CMK (cell line): ENCODE measurements at regions not wholly inside any gene's neighbourhood (a gene's known extent, or its start where the extent isn't known, plus 50 kb on each side); places are given as distances from the start of the nearest gene placed in this dataset.

Experiments used
- DNase-seq: peaks from one replicate; pipeline ENCODE4 v3.0.0-alpha.2; 2010; ENCODE audit warnings: low read depth

GRCh38 chr5:173689737-173690360 is 73.4 kb upstream of the BOD1 start:
- no peak for DNase-seq

DNA sequence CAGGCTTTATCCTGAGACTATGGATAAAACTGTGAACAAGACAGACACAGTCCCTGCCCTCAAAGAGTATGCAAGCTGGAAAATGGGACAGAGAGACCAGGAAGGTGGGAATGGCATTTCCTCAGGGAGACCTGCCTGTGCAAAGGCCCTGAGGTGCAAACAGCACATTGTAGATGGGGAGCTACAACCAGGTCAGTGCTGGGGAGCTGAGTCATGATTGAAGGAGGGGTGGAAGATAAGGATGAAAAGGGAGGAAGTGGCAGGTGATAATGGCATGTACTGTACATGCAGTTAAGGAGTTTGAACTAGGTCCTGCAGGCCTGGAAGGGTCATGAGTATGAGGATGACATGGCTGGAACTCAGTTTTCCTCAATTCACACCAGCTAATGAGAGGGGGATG is 75.5 kb upstream of the BOD1 start:
- DNase-seq, result no peak

DNA sequence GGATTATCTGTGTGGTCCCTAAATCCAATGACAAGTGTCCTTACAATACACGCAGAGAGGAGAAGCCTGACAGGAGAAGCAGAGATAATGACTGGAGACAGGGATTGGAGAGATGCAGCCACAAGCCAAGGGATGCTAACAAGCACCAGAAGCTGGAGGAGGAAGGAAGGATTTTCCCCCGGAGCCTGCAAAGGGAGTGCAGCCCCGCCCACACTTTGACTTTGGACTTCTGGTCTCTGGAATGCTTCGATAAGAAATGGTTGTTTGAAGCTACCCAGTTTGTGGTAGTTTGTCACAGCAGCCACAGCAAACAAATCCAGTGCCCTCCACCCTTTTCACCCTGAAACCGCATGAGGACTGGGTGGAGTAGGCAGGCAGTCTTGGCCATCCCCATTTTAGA is 77.2 kb upstream of the BOD1 start:
- no peak for DNase-seq

GRCh38 chr5:173696216-173696615 is 79.8 kb upstream of the BOD1 start:
- no peak for DNase-seq

DNA sequence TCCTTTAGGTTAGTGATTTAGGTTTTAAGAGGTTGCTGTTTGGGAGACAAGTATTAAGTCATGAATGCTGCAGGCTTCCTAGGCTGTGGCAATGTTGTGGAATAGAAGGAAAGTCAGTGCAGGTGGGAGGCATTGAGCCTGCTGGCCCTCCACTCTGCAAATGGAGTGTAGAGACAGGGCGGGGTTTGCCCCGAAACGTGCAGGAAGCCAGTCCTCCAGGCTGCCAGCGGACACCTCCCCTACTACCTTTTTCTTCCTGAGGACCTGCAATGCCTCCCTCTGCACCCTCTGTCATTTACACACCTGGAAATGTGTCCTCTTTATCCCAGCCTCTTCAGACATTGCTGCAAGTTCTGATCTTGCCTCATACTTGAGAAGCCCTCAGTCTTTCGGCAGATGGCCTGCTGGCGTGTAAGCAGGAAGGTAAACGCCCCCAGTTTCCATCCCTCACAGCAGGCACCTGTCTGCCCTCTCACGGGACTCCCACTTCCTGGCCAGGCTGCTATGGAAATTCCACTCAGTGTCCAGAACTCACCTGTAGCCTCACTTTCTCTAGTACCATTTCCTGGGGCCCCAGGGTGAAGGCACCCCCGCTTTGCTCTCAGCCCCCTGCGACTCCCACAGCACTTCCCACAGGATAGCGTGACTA is 81.6 kb upstream of the BOD1 start:
- no peak for DNase-seq

- DNase-seq, result no peak
Observed at GRCh38 chr5:173699966-173700365, 83.5 kb upstream of the BOD1 start.

GRCh38 chr5:173703466-173703865 is 87.0 kb upstream of the BOD1 start:
- no peak for DNase-seq

DNA sequence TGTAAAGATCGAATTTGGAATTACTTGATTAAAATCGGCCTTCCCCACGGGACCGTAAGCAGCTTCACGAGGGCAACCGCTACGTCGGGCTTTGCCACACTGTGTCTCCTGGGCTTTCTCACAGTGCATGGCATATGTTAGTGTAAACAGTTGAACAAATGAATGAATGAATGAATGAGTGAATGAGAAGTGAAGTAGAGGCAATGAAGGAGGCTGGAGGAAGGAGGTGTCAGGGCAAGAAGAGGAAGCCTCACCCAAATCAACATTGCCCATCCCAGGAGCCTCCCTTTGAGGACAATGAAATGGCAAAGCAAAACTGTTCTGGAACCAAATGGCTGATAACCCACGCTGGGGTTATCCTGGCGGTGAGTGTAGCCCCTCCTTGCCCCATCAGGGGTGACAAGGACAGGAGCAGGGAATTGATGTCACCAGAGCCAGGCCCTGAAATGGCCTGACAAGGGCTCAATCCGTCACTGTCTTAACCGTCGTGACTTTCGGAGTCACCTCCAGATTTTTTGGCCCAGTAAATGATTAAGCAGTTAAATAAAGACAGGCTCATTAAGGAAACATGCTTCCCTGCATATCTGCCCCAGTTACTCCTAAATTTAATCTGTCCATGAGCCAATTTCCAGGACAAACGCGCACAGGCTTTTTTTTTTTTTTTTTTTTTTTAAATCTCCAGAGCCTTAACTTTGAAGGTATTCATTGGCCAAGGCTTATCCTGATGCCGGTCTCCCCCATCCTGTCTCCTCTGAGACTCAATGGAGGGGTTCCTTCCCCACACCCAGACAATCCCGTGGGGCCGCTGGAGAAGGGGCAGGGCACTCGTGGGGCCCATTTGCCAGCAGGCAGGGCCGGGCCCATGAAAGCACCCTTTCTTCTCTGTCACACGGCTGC is 88.4 kb upstream of the BOD1 start:
- no peak for DNase-seq

DNA sequence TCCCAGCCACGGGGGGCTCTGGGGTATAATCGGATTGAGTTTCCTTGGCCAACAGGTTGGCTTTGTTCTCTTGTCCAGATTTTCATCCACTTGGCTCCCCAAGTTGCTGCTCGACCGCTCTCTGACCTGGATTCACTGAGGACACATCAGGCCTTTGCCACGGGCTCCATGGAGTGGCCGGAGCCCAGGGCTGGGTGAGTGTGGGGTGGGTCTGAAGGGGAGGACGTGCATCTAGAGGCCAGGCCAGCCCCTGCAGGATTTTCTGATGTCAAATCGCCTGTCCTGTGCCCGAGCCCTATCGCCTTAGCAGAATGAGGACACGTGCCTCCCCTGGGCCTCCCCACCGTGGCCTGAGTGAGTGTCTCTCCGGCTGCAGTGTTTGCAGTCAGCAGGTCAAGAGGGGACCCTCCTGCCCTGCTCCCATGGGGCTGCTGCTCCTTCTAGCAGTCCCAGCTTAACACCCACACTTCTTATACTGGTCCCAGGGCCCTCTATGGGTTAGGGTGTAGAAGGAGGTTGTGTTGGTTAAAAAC is 89.1 kb upstream of the BOD1 start:
- no peak for DNase-seq

- DNase-seq, result no peak
Observed at GRCh38 chr5:173706700-173707099, 90.2 kb upstream of the BOD1 start.

DNA sequence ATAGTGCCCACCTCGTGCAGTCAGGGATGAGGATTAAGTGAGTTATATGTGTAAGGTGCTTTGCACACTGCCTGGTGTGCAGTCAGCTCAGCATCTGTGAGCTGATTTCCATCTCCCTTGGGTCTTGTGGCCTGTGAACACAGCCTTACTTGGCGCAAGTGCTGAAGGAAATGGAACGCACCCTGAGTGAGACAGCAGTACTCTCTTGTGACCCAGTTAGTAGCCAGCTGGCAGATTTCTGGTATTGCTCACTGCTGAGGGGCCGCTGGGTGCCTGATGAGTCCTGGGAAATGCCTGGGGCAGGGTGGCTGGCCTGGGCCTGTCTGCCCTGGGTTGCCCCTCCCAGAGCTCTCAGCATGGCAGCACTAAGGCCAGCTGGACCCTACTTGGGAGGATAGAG is 90.9 kb upstream of the BOD1 start:
- DNase-seq, result no peak

DNA sequence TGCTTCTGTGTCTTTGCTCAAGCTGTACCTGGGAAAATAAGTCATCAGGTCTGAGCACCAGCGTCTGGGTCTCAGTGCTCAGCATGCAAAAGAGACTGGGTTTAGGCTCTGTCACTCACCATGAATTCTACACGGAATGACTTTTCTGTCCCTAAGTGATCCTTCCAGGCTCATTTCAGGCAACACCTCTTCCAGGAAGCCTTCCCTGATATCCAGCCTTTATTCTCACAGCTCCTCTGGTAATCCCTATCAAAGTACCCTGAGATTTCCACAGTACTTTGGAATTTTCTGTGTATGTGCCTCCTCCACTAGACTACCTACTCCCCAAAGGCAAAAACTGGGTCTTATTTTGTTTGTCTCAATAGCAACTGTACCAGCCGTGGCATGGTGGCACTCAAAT is 92.7 kb upstream of the BOD1 start:
- DNase-seq, result no peak

GRCh38 chr5:173709761-173710160 is 93.3 kb upstream of the BOD1 start:
- no peak for DNase-seq

DNA sequence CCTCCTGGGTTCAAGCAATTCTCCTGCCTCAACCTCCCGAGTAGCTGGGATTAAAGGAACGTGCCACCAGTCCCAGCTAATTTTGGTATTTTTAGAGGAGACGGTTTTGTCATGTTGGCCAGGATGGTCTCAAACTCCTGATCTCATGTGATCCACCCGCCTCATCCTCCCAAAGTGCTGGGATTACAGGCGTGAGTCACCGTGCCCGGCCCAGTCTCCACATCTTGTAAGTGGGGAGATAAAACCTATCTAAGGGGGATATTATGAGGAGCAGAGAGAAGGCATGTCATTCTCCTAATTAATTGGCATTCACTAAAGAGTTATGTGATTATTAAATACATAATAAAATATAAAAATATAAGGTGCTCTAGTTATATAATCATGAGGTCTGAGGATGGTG is 94.1 kb upstream of the BOD1 start:
- no peak for DNase-seq

- no peak for DNase-seq
Observed at GRCh38 chr5:173711466-173711865, 95.0 kb upstream of the BOD1 start.

DNA sequence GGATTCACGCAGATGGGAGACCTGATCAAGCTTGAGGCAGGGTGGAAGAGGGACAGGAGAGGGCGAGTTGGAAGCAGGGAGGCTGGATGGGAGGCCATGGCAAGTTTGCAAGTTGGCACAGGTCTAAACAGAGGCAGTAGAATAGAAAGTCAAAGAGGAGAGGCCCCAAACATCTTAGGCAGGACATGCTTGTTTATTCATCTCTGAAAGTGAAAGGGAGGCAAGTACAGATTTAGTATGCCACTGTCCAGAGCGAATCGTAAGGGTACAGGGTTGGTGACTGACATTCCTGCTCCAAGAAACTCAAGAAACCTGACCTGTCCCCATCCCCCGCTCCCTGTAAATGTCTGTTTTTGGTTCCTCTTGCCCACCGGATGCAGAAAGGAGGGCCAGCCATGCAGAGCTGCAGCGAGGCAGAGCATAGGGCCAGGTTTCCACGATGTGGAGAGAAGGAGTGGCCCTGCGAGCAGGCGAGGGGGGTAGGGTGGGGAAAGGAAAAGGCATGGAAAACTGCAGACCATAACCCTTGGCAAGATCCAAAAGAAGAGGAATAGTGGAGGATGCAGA is 96.2 kb upstream of the BOD1 start:
- no peak for DNase-seq

DNA sequence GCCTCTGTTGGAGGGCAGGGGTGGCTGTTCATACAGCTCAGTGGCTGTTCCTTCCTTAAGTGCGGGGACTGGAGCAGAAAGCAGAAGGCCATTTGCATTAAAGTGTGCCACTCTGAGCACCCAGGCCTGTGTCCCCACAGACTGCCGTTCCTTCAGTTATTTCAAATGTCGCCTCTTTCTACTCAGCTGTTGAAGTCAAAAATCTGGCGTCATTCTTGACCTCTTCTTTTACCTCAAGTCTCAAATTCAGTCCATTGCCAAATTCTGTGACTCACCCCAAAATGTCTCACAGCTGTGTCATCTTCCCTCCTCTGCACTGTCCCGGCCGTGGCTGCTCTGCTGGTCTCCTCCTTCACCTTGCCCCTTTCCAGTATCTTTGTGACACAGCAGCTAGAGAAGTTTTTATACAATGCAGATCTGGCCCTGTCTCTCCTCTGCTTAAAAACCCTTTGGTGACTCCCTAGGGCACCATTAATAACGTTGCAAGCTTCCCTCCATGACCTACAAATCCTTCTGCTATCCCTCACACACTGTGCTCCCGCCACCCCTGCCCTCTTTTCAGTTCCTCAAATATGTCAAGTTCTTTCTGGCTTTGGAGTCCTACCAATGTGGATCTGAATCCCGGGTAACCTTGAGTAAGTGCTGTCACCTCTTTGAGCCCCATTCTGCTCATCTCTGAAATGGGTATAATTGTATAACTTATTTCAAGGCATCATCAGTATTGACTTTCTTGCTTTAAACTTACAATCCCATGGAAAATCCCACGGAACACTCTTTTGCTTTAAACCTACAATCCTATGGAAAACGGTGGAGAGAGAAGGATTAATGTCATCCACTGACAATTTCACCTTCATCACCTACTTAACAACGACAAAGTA is 98.3 kb upstream of the BOD1 start:
- DNase-seq, result no peak

GRCh38 chr5:173715607-173716006 is 99.2 kb upstream of the BOD1 start:
- no peak for DNase-seq

DNA sequence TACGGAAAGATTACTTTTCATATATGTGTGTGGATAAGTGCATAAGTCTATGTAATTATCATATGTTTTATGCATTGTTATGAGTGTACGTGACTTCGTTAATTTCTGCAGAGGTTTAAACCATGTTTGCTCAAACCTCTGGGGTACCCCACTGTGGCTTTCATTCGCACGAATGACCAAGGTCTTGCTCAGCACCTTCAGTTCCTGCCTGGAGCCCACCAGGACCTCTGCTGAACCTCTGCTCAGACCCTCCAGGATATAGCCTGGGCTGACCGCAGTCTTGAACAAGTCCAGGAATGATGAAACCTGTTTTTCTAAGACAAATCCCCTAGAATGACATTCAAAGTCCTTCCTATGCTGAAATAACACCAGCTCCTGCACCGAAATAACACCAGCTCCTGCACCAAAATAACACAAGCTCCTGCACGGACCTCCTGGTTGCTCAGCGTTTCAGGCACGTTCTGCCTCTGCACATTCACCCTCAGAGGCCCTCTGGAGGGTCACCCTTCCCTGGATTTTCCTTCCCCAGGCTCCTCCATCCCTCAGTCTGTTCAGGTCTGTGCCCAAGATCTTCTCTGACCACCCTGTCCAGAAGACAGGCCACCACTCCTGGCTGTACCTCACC is 99.7 kb upstream of the BOD1 start:
- no peak for DNase-seq

DNA sequence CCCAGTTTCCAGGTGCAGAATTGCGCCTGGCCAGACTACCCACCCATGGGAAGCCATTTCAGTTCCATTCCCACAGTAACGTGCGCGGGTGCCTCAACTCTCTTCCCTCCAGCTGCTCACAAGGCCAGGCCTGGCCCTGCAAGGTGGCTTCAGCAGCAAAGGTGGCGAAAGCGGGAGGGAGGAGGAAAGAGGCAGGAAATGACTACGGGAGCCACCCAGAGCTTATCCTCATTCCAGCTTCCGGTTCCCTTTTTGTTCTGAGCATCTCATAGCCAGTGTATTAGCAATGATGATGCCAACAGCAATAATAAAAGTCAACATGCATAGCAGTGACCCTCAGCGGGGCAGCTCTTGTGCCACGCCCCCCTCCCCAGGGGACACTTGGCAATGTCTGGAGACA is 101.5 kb upstream of the BOD1 start:
- no peak for DNase-seq

DNA sequence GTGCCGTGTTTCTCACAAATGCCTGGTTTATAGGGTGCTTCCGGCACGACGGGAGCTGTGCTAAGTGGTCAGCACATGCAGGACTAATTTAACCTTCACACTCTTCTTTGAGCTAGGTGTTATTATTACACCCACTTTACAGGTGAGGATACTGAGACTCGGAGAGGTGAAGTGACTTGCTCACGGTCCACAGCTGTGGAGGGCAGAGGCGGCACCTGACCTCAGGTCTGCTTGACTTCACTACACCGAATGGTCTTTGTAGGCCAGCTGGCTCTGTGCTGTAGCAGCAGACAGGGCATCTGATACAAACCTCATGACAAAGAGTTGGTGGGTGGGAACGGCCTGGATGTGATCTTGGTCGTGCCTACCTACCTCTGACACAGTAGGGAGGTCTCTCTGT is 102.0 kb upstream of the BOD1 start:
- DNase-seq, result no peak
